H9 (cell line): ENCODE measurements at regions not wholly inside any gene's neighbourhood (a gene's known extent, or its start where the extent isn't known, plus 50 kb on each side); places are given as distances from the start of the nearest gene placed in this dataset.

ENCODE experiments used
- DNase-seq: peaks from one replicate; pipeline ENCODE4 v3.0.0-alpha.2; 2017
- H2AFZ ChIP-seq: one replicate; pipeline ENCODE4 v1.6.1; 2013; ENCODE audit warnings: mild to moderate bottlenecking, low read length, control low read depth, moderate library complexity
- H2AK5ac ChIP-seq: 2 replicates; pipeline ENCODE4 v1.6.1; 2013; ENCODE audit warnings: low read length, control low read depth, mixed read lengths; ENCODE audit not compliant: insufficient read length
- H2BK120ac ChIP-seq: one replicate; pipeline ENCODE4 v1.6.1; 2013; ENCODE audit warnings: low read depth, mild to moderate bottlenecking, low read length, control low read depth, inconsistent platforms; ENCODE audit not compliant: poor library complexity, severe bottlenecking
- H2BK12ac ChIP-seq: 2 replicates; pipeline ENCODE4 v1.6.1; 2013; ENCODE audit warnings: low read length, control low read depth, mixed read lengths, low read depth; ENCODE audit not compliant: insufficient read length
- H2BK15ac ChIP-seq: 2 replicates; pipeline ENCODE4 v1.6.1; 2013; ENCODE audit warnings: low read depth, low read length, control low read depth
- H2BK20ac ChIP-seq: one replicate; pipeline ENCODE4 v1.6.1; 2013; ENCODE audit warnings: low read depth, mild to moderate bottlenecking, low read length, control low read depth, inconsistent platforms; ENCODE audit not compliant: poor library complexity, severe bottlenecking
- H2BK5ac ChIP-seq: 2 replicates; pipeline ENCODE4 v1.6.1; 2013; ENCODE audit warnings: low read length, control low read depth, mixed read lengths; ENCODE audit not compliant: insufficient read length
- H3K14ac ChIP-seq: 2 replicates; pipeline ENCODE4 v1.6.1; 2013; ENCODE audit warnings: low read length, control low read depth; ENCODE audit not compliant: insufficient read depth
- H3K18ac ChIP-seq: 2 replicates; pipeline ENCODE4 v1.6.1; 2013; ENCODE audit warnings: low read depth, mild to moderate bottlenecking, mixed read lengths, low read length, control low read depth; ENCODE audit not compliant: insufficient read length
- H3K23ac ChIP-seq: 2 replicates; pipeline ENCODE4 v1.6.1; 2013; ENCODE audit warnings: low read length, control low read depth, mixed read lengths, low read depth; ENCODE audit not compliant: insufficient read length
- H3K23me2 ChIP-seq: 2 replicates; pipeline ENCODE4 v1.6.1; 2013; ENCODE audit warnings: low read depth, mild to moderate bottlenecking, mixed read lengths, low read length, control low read depth; ENCODE audit not compliant: insufficient read length, poor library complexity, severe bottlenecking
- H3K27ac ChIP-seq: 2 replicates; pipeline ENCODE4 v1.5.1; 2013; ENCODE audit warnings: low read length, control low read depth, mixed read lengths, low read depth; ENCODE audit not compliant: insufficient read length
- H3K27me3 ChIP-seq: 2 replicates; pipeline ENCODE4 v1.6.1; 2013; ENCODE audit warnings: low read length, control low read depth, inconsistent platforms; ENCODE audit not compliant: insufficient read depth
- H3K4ac ChIP-seq: 2 replicates; pipeline ENCODE4 v1.6.1; 2013; ENCODE audit warnings: low read depth, mild to moderate bottlenecking, control low read depth, inconsistent platforms, low read length, moderate library complexity
- H3K4me1 ChIP-seq: 2 replicates; pipeline ENCODE4 v1.6.1; 2013; ENCODE audit warnings: low read length, control low read depth, inconsistent platforms; ENCODE audit not compliant: insufficient read depth
- H3K4me2 ChIP-seq: 2 replicates; pipeline ENCODE4 v1.6.1; 2013; ENCODE audit warnings: low read length, control low read depth, mixed read lengths; ENCODE audit not compliant: insufficient read length, insufficient read depth
- H3K56ac ChIP-seq: 2 replicates; pipeline ENCODE4 v1.6.1; 2013; ENCODE audit warnings: low read depth, mild to moderate bottlenecking, mixed read lengths, low read length, control low read depth; ENCODE audit not compliant: insufficient read length
- H3K79me1 ChIP-seq: 2 replicates; pipeline ENCODE4 v1.6.1; 2013; ENCODE audit warnings: low read depth, mild to moderate bottlenecking, moderate library complexity, low read length, control low read depth, inconsistent platforms; ENCODE audit not compliant: insufficient read depth, poor library complexity, severe bottlenecking
- H3K79me2 ChIP-seq: 2 replicates; pipeline ENCODE4 v1.6.1; 2013; ENCODE audit warnings: low read length, control low read depth, inconsistent platforms; ENCODE audit not compliant: insufficient read depth
- H3K9ac ChIP-seq: 2 replicates; pipeline ENCODE4 v1.6.1; 2013; ENCODE audit warnings: low read length, control low read depth, mixed read lengths; ENCODE audit not compliant: insufficient read length; ENCODE audit errors: extremely low read depth
- H3K9me3 ChIP-seq: one replicate; pipeline ENCODE4 v1.6.1; 2013; ENCODE audit warnings: low read depth, low read length, inconsistent platforms; ENCODE audit not compliant: control insufficient read depth
- H3T11ph ChIP-seq: one replicate; pipeline ENCODE4 v1.6.1; 2013; ENCODE audit warnings: mild to moderate bottlenecking, low read length, control low read depth, inconsistent platforms
- H4K20me1 ChIP-seq: one replicate; pipeline ENCODE4 v1.6.1; 2013; ENCODE audit not compliant: control insufficient read depth, insufficient read length, insufficient read depth
- H4K5ac ChIP-seq: 2 replicates; pipeline ENCODE4 v1.6.1; 2013; ENCODE audit warnings: low read depth, mild to moderate bottlenecking, mixed read lengths, low read length, control low read depth; ENCODE audit not compliant: insufficient read length
- H4K8ac ChIP-seq: replicated peaks from 2 replicates; pipeline ENCODE4 v1.6.1; 2013; ENCODE audit warnings: low read length, control low read depth, mixed read lengths, low read depth; ENCODE audit not compliant: insufficient read length
- H4K91ac ChIP-seq: 2 replicates; pipeline ENCODE4 v1.6.1; 2013; ENCODE audit warnings: low read depth, mild to moderate bottlenecking, moderate library complexity, mixed read lengths, low read length, control low read depth; ENCODE audit not compliant: insufficient read length
- H3K27ac Mint-ChIP-seq, 3 experiments: 2 replicates in 2 of 3; 3 replicates in 1 of 3; pipeline ENCODE4 v1.8.0; 2020 to 2021; ENCODE audit warnings: mixed read lengths in 3 of 3, mild to moderate bottlenecking in 1 of 3, moderate library complexity in 1 of 3
- H3K27me3 Mint-ChIP-seq: 2 replicates; pipeline ENCODE4 v1.8.0; 2021; ENCODE audit warnings: low read depth, mild to moderate bottlenecking, moderate library complexity, mixed read lengths
- H3K36me3 Mint-ChIP-seq, 3 experiments: 2 replicates in 2 of 3; 3 replicates in 1 of 3; pipeline ENCODE4 v1.8.0; 2020 to 2021; ENCODE audit warnings: low read depth in 3 of 3, mixed read lengths in 3 of 3; ENCODE audit not compliant: insufficient read depth in 1 of 3
- H3K4me1 Mint-ChIP-seq, 2 experiments: 2 replicates each; pipeline ENCODE4 v1.8.0; 2020; ENCODE audit warnings: mixed read lengths in 2 of 2
- H3K4me3 Mint-ChIP-seq, 2 experiments: 2 replicates in 1 of 2; 3 replicates in 1 of 2; pipeline ENCODE4 v1.8.0; 2020 to 2021; ENCODE audit warnings: mild to moderate bottlenecking in 2 of 2, mixed read lengths in 2 of 2, moderate library complexity in 1 of 2
- H3K9me3 Mint-ChIP-seq, 2 experiments: 2 replicates in 1 of 2; 3 replicates in 1 of 2; pipeline ENCODE4 v1.8.0; 2020; ENCODE audit warnings: mild to moderate bottlenecking in 2 of 2, mixed read lengths in 2 of 2, moderate library complexity in 1 of 2
- WGBS: extraction: QIAGEN DNeasy Blood & Tissue Kit; methylation state at CpG from one replicate; pipeline ENCODE4 v1.1.7; 2013; ENCODE audit warnings: missing lambda C conversion rate, low lambda C conversion rate, mixed read lengths; ENCODE audit not compliant: insufficient read length; ENCODE audit errors: extremely low coverage; 5-methylcytosine and 5-hydroxymethylcytosine counted together
- TF ChIP-seq, protein P1 (sequence below): fragments of 200-600 bp; sonication (generic); conservative IDR thresholded peaks from 3 replicates; pipeline ENCODE4 v1.8.0; 2021; ENCODE audit warnings: antibody characterized with exemption, mild to moderate bottlenecking

DNA sequence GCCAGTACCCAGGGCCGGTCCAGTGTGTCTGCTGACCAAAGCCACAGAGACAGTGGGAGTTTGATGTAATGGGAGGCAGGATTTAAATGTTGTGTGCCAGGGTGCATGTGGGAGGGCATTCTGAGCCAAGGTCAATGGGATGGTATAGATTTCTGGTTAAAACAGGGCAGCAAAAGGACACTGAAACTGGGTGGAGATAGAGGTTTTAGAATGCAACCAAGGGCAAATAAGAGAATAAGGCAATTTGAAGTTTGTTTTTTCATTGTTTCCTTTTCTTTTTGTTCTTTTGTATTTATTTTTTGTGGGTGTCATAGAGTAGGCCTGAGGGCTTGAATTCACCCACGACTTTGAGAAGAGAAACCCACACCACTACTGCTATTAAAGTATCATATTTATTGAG is 65.5 kb upstream of the CLINT1 start:
- Histone ChIP-seq H3K27me3 (no peaks in the 10 kb centered on the region), H2BK5ac (no peak overlapping the region), H4K8ac (no peak overlapping the region), H2BK120ac (no peak overlapping the region), H3T11ph (no peak overlapping the region), H3K4ac (no peak overlapping the region), H3K9ac (no peak overlapping the region), H2AFZ (no peak overlapping the region), H4K91ac (no peak overlapping the region), H3K18ac (no peak overlapping the region), H3K79me1 (no peaks in the 10 kb centered on the region), H3K4me2 (no peak overlapping the region), H3K23me2 (peaks cover 4% of the 10 kb centered on the region), H2BK20ac (no peak overlapping the region), H4K20me1 (no peaks in the 10 kb centered on the region), H2BK15ac (no peak overlapping the region), H3K56ac (no peak overlapping the region), H4K5ac (no peak overlapping the region), H2AK5ac (no peak overlapping the region), H3K79me2 (no peaks in the 10 kb centered on the region), H3K9me3 (no peaks in the 10 kb centered on the region), H3K23ac (no peak overlapping the region), H3K14ac (no peak overlapping the region), H3K27ac (no peak overlapping the region), H2BK12ac (no peak overlapping the region), H3K4me1 (peaks cover 13% of the 10 kb centered on the region)
- H3K9me3 Mint-ChIP-seq: no peaks in the 10 kb centered on the region
- H3K36me3 Mint-ChIP-seq: no peaks in the 10 kb centered on the region
- peaks cover 56 to 61% of the 10 kb centered on the region in 2 experiments for H3K4me1 Mint-ChIP-seq
- no CpG with 5 or more reads among the region's 2 CpGs for WGBS
- no peak overlapping the region for H3K27ac Mint-ChIP-seq
- TF ChIP-seq, protein P1, sequence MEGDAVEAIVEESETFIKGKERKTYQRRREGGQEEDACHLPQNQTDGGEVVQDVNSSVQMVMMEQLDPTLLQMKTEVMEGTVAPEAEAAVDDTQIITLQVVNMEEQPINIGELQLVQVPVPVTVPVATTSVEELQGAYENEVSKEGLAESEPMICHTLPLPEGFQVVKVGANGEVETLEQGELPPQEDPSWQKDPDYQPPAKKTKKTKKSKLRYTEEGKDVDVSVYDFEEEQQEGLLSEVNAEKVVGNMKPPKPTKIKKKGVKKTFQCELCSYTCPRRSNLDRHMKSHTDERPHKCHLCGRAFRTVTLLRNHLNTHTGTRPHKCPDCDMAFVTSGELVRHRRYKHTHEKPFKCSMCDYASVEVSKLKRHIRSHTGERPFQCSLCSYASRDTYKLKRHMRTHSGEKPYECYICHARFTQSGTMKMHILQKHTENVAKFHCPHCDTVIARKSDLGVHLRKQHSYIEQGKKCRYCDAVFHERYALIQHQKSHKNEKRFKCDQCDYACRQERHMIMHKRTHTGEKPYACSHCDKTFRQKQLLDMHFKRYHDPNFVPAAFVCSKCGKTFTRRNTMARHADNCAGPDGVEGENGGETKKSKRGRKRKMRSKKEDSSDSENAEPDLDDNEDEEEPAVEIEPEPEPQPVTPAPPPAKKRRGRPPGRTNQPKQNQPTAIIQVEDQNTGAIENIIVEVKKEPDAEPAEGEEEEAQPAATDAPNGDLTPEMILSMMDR: no peak
- no peaks in the 10 kb centered on the region for H3K27me3 Mint-ChIP-seq
- no peak for DNase-seq
- no peak overlapping the region for H3K4me3 Mint-ChIP-seq
